ENCODE measurements at regions not wholly inside any gene's neighbourhood (a gene's known extent, or its start where the extent isn't known, plus 50 kb on each side); places are given as distances from the start of the nearest gene placed in this dataset.
"Not testable (repeated sequence)": the region's sequence is repeated elsewhere in the genome, so short reads cannot be mapped to it uniquely, and the experiment has no call there.

DNA sequence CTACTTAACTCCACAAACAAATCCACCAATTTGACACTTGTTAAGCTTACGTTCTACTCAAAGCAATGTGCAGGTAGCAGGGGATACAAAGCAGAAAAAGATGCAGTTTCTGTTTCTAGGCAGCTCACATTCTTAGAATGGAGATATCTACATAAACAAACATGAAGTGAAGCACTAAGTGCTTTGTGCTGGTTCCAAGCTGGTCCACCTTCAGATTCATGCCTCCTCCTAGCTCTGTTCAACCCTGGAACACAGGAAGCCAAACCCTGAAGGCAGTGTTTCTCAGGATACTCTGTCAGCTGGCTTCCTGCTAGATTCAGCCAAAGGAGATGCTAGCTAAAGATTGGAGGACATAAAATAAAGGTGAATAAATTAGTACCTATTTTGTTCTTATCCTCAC lies 55.3 kb upstream of the NOL4 start:
- no peak for DNase-seq (ENCODE audit: low read depth)

- DNase-seq (ENCODE audit: low read depth) = no peak
Measured at GRCh38 chr18:34280653-34281052, 55.9 kb upstream of the NOL4 start.

- DNase-seq (ENCODE audit: low read depth) = no peak
Measured at GRCh38 chr18:34281290-34281689, 56.6 kb upstream of the NOL4 start.

DNA sequence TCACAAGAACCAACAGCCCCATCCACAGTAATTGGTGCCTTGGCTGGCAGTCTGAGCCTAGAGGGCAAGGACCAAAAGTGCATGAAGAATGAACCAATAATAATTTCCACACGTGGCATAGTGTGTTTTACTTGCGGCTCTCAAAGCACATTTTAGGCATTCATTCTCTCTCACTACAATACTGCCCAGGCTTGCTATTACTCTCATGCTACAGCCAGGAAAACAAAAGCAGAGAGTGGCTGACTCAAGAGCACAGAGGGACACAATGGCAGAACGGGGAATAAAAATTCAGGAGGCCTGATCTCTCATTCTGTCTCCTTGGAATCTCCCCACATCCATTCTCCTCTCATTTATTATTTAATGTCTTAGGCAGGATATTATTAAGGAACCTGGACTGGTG lies 57.0 kb upstream of the NOL4 start:
- DNase-seq (ENCODE audit: low read depth) = no peak

DNA sequence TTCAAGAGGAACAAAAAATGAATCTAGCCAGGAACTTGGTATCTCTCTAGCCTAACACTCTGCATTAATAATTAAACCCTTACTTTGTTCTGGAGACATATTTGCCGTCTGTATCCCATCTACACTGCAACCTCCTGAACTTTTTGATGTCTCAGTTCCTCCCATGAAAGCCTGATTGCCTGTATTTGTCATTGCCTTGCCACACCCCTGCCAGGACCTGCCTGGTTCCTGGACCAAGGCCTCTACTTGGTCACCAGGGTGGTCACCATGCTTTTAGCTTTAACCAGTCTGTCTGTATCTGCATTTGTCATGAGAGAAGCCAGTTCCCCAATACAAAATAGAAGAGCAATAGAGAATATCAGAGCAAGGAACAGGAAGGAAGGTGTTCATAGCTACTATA lies 58.8 kb upstream of the NOL4 start:
- DNase-seq (ENCODE audit: low read depth) = no peak

DNA sequence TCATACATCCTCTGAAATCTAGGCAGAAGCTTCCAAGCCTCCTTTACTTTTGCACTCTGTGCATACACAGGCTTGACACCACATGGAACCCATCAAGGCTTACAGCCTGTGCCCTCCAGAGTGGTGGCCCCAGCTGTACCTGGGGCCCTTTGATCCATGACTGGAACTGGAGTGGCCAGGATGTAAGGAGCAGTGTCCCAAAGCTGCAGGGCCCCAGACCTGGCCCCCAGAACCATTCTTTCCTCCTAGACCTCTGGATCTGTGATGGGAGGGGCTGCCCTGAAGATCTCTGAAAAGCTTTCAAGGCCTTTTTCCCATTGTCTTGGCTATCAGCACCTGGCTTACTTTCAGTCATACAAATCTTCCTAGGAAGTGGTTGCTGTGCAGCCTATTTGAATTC lies 63.1 kb upstream of the NOL4 start:
- DNase-seq (ENCODE audit: low read depth) = no peak

DNA sequence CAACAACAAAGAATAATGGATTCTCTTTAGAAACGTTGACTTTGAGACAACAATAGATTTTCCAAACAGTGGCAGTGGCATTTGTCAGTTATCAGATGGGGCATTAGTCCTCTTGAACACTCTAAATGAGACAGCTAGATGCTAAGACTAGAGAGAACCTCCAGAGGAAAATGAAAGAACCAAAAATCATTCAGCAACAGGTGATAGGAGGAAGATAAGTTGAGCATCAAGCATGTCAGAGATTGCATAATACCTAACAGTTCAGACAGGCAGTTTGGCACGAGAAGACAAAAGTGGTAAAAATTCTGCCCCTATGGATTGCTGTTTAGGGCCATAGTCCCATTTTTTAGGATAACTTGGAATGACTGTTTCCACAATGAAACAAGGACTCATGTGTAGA lies 67.9 kb upstream of the NOL4 start:
- no peak for DNase-seq (ENCODE audit: low read depth)

DNA sequence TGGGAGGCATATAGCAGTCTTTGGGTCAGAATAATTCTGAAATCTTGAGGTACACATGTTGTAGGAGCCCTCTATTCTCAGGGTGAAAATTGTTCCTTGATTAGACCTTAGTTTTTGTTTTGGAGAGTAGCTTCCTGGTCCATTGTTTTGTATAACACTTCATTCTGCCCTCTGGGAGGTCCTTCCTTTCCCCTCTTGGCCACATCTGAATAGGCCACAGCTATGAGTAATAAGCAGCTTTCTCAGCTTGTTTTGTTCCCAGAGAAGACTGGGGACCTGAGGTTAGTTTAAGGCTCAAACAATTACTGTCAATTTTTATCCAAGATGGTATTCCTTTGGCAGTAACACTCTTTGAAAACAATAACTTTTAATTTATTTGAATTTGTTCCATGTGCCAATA lies 72.6 kb upstream of the NOL4 start:
- no peak for DNase-seq (ENCODE audit: low read depth)

DNA sequence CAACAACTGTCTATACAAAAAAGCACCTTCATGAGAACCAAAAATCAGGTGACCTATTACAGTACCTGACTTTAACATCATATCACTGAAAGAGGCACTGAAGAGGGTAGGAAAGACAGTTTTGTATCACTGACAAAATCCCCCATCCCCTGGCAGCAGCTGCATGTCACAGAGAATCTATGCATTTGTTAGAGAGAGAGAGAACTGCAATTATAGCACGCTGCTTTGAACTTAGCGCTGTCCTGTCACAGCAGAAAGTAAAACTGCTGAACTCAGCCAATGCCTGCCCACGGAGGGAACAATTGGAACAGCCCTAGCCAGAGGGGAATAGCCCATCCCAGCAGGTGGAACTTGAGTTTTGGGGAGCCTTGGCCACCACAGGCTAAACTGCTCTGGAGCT lies 75.1 kb upstream of the NOL4 start:
- no peak for DNase-seq (ENCODE audit: low read depth)

- DNase-seq (ENCODE audit: low read depth) = no peak
Measured at GRCh38 chr18:34311468-34311867, 86.8 kb upstream of the NOL4 start.

- DNase-seq (ENCODE audit: low read depth) = no peak
Measured at GRCh38 chr18:34314847-34315246, 90.1 kb upstream of the NOL4 start.

DNA sequence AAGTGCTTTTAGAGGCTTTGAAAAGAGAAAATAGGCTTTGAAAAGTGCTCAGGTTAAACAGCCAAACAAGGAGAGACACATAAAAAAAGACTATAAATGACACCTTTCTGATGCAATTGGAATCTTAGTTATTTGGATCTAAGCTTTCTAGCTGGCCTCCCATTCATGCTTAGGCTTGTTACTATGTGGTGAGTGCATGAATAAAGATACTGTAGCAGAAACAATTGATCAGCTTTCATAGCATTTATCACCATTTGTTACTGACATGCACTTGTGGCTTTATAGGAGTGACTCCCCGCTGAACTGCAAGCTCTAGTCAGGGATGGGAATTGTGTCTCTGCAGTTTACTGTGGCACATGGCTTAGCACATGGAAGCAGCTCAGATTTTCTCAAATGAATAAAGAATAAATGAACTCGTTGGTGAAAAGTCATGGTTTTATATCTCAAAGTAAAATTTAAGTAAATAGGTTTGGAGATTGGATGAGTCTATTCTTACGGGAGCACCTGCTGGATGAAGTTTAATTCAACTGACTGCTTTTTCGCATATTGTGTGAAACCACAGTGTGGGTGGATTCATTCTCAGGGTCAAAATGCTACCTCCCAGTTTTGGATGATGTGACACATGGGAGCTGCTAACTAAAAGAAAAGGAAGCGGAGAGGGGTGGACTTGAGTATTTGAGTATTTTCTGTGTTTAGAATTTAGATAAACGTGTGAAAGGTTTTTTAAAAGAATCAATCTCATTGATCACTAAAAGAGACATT lies 91.1 kb upstream of the NOL4 start:
- DNase-seq (ENCODE audit: low read depth) = no peak

- no peak for DNase-seq (ENCODE audit: low read depth)
Measured at GRCh38 chr18:34320267-34320666, 95.6 kb upstream of the NOL4 start.

- no peak for DNase-seq (ENCODE audit: low read depth)
Measured at GRCh38 chr18:34321066-34321465, 96.4 kb upstream of the NOL4 start.

- peak; percentile 22 for DNase-seq (ENCODE audit: low read depth)
Measured at GRCh38 chr18:34322365-34323289, 97.9 kb upstream of the NOL4 start.

DNA sequence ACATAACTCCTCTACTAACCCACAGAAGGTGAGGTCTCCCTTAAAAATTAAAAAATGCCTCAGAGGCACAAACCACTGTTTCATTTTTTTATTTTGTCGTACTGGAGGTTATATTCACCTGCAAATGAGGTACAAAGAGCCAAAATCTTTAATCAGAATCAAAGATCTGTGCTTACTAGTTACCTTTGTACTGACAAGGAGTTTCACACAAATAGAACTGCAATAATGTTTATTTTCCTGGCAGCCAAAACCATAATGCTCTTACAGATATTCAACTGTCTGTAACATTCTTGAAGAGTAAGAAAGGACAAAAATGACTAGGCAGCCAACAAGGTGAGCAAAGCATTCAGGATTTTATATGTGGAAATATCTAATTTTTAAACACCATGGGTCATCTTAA lies 105.1 kb upstream of the NOL4 start:
- no peak for DNase-seq (ENCODE audit: low read depth)

DNA sequence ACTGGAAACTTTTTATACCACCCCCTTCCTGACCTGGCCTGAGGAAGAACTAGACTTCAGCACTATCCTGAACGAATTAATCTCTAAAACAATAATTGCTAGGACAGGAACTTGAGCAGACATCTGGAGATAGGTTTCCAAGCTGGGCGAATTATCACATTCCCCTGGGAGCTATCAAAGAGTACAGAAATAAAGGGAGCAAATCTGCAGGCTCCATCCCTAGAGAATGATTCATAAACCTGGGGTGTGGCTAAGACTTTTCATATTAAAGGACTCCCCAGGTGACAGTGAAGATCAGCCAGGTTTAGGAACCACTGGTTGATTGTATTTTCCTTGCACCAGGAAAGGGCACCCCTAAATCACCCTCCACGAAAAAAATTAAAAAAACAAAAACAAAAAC lies 105.6 kb upstream of the NOL4 start:
- DNase-seq (ENCODE audit: low read depth) = no peak

DNA sequence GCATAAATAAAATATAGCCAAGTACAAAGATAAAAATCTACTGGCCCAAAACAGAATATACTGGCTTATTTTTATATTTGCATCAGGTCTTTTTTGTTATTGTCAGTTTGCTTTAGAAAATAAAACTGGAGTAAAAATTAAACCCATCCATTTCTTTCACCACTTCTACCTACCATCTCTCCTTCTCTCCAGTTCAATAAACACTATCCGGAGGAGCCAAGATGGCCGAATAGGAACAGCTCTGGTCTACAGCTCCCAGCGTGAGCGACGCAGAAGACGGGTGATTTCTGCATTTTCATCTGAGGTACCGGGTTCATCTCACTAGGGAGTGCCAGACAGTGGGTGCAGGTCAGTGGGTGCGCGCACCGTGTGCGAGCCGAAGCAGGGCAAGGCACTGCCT lies 106.2 kb upstream of the NOL4 start:
- not testable (repeated sequence) for DNase-seq (ENCODE audit: low read depth)

DNA sequence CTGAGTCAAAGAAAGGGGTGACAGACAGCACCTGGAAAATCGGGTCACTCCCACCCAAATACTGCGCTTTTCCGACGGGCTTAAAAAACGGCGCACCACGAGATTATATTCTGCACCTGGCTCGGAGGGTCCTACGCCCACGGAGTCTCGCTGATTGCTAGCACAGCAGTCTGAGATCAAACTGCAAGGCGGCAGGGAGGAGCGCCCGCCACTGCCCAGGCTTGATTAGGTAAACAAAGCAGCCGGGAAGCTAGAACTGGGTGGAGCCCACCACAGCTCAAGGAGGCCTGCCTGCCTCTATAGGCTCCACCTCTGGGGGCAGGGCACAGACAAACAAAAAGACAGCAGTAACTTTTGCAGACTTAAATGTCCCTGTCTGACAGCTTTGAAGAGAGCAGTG lies 106.6 kb upstream of the NOL4 start:
- not testable (repeated sequence) for DNase-seq (ENCODE audit: low read depth)

DNA sequence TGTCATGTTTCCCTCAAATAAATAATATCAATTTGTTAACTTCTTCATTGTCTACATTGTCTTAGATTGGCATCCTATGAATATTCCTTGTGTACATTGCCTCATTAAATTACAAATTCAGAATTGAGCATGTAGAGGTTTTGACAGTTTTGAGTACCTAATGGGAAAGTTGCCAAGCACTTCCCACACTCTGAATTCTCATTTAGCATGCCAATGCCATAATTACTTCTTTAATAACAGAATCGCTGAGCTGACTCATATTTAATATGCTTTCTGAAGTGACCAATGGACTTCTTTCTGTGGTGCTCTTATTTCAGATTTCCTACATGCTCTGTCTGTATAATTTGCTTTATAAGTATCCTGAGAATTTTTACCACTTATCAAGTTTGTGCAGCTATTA lies 114.4 kb upstream of the NOL4 start:
- DNase-seq (ENCODE audit: low read depth) = no peak

- DNase-seq (ENCODE audit: low read depth) = peak; percentile 2
Measured at GRCh38 chr18:34342960-34343359, 118.2 kb upstream of the NOL4 start.

DNA sequence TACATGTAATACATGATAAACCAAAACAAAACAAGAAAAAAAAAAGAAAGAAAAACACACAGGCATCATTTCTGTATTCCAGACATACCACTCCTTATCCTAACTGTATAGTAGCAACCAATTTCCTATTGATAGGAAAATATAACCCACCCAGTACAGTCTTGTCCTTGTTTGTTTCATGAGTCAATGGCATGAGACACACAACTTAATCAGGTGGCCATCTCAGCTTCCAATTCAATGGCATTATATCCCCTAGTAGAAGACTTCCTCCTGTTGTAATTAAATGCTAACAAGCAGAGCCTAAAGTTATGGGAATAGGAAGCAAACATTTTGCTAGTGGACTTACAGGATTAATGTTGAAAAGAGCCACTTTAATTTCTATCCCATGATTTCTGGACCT lies 121.0 kb upstream of the NOL4 start:
- DNase-seq (ENCODE audit: low read depth) = no peak

GRCh38 chr18:34350778-34351177 lies 126.1 kb upstream of the NOL4 start:
- no peak for DNase-seq (ENCODE audit: low read depth)
